ENCODE measurements at regions not wholly inside any gene's neighbourhood (a gene's known extent, or its start where the extent isn't known, plus 50 kb on each side); places are given as distances from the start of the nearest gene placed in this dataset.

DNA sequence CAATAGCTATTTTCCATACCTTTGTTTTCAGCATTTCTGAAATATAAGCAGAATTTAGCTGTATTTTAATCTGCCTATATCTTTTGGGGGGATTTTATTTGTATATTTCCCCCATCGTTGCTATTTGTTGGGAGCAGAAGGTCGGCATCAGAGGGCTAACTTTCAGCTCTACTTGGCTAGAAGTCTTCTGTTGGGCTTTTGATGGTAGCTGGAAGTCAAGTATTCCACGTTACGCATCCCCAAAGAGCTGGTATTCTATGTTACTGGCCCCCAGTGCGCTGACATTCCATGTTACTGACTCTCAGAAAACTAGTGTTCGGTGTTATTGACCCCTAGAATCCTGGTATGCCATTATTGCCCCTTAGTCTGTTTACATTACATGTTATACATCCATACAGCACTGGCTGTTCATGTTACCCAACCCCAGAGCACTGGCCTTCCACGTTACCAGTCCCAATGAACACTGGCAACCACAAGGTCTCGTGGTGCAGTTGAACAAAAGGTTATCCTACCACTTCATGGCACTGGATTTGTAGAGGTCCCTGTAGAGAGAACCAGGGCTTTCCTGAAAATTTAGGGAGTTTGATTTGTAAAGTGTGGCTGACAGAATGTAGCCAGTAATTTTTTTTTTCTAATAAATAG, 278.1 kb upstream of the CD180 start:
- DNase-seq (ENCODE audit: low read depth in 2 of 2): no peak

DNA sequence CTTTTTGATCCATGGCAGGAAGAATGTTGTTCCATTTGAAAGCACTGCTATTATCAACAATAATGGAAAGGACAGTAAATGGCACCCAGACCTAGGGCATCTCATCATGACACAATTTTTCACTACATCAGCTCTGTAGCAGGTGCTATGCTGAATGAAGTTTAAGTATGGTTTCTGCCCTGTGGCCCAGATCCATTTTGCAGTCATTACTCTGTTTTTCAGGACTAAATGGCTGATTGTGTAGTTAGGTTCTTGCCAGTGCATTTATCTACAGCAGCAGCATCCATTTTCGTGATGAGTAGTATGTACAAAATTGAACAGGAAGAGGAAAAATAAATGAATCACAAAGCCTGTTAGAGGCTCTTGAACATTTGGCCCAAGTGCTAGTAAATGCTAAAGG, 270.5 kb upstream of the CD180 start:
- DNase-seq (ENCODE audit: low read depth in 2 of 2): no peak

DNA sequence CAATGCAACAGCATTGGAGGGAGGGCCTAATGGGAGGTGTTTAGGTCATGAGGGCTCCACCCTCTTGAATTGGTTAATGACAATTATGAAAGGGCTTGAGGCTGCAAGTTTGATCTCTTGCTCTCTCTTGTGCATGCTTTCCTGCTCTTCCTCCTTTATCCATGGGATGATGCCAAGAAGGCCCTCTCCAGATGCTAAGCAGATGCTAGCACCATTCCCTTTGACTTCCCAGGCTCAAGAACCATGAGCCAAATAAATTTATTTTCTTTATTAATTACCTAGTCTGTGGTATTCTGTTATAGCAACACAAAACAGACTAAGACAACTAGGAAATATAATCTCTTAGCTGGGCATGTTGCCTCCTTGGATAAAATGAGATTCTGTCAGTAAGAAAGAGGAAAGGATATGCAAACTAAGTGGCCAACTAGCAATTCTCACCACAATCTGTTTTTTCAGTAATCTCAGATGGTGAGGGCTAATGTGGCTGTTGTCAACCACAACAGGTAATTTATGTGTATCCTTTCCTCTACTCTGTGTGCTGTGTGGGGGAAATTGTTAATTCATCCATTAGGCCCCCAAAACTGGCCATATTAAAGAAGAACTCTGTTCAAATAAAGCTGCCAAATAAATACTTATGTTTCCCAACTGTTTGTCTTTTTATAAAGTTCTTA, 269.1 kb upstream of the CD180 start:
- no peak for DNase-seq (ENCODE audit: low read depth in 2 of 2)

DNA sequence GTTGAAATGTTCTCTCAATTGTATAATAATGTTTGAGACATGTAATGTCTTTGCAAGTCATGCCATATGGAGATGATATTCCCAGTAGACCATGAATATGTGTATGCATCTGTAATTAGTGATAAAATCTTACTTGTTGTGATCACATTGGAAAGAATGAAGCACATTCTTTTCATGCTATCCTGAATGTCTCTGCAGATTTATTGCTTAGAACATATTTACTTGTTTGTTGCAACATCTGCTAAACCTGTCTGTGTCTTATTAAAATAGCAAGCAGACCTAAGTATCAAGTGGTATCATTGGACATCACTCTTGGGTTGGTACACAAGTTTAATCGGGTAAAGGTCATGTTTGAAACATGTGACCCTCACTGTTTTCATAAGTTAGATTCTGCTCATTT, 265.5 kb upstream of the CD180 start:
- no peak for DNase-seq (ENCODE audit: low read depth in 2 of 2)

DNA sequence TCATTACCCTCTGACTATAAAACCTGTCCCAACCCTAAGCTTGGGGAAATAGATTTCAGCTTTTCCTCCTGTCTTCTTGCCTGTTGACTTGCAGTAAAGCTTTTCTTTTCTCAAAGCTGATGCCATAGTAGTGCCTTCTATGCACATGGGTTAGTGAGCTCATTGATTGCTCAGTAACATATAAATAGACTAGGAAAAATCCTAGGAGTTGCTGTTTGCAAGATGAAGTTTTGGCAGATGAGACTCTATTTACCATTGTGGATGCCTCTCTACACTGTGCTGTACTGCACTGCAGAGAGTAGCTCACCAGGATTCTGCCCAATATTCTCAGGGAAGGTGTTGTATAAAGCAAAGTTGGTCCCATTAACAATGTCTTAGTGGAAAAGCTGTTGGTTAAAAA, 262.7 kb upstream of the CD180 start:
- DNase-seq (ENCODE audit: low read depth in 2 of 2): no peak

DNA sequence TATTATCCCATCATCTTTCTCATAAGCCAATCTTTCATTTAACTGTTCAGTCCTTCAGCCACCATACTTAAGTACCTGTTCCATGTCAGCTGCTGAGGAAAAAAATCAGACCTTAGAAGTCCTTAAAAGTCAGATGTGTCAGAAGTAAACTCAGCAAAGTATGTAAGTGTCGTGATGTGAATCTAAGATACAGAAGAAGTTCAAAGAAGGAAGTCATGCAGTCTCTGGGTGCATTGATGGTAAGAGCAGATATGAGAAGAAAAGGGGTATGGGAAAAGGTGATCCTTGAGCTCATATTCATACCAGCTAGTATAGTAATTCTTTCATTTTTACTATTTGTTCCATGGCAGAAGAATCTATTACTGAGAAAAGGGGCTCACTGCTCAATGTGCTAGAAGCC, 259.4 kb upstream of the CD180 start:
- no peak for DNase-seq (ENCODE audit: low read depth in 2 of 2)

DNA sequence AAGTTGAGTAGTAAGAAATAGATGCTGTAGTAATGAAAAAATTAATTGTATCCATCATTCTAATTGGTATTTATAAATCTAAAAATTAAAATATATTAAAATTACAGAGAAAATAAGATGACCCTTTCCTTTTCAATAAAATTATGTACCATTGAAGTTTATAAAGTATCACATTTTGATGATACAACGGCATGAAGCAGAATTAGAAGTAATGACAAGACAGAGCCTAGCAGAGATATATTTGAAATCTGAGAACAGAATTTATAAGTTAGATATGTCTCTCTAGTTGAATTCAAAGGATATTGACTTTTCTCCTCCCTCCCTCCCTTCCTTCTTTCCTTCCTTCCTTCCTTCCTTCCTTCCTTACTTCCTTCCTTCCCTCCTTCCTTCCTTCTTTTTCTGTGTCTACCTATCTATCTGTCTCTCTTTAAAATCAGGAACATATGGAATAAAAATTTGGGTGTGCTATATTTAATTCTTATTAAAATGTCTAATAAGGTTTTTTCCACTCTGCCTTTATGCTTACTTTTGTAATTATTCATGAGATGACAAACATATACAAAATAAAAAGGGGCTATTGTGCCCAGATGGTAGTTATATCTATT, 258.5 kb upstream of the CD180 start:
- no peak for DNase-seq (ENCODE audit: low read depth in 2 of 2)

DNA sequence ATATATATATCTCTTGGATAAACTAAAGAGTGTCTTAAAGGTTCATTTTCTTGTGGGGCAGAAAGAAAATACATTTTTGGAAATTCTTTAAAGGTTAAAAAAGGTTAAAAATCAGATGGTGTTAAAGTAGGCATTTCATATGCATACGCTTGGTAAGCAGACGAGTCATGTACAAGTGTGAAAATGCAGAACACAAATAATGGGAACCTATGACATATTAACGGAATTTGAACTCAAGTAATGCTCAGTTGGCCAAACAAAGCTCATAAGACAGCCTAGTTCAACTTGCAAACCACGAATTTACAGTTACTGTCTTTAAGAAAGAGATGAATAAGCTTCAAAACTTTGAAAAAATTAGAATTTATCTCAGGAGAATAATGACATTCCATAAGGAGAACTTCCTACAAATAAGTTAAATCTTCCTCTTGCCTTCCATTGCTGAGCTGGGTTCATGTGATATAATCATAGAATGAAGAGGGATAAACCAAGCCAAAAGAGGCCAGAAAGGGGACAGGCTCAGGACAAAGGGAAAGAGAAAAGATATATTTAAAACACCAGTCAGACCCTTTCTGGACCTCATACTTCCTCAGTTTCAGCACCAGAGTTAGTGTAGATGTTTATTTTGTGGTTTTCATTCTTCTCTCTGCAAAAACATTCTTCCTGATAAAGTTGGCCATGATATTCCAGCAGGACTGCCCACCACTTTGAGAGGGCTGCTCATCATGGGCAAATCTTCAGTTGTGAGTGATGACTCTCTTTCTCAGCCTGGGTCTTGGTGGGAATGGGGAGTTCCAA, 256.7 kb upstream of the CD180 start:
- DNase-seq (ENCODE audit: low read depth in 2 of 2): no peak

DNA sequence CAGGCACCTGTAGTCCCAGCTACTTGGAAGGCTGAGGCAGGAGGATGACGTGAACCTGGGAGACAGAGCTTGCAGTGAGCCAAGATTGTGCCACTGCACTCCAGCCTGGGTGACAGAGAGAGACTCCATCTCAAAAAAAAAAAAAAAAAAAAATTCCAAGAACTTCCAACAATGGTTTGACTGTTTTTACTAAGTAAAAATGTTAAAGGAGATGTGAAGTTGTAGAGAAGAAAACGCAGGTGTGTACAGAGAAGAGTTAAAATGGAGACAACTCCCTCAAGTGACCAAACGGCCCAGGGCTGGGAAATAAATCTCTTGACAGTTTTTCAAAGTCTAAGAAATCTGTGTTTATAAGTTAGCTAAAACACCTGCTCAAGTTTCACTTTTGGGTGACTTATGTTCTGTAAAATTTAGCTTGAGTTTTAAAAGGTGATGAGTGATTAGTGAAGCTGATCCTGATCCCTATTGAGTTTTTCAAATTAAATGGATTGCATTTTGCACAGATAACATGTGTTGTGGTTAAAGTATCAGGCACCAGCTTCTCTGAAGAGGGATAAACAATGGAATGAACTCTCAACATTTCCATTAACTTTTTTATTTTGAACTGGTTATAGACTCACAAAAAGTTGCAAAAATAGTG, 255.2 kb upstream of the CD180 start:
- no peak for DNase-seq (ENCODE audit: low read depth in 2 of 2)

DNA sequence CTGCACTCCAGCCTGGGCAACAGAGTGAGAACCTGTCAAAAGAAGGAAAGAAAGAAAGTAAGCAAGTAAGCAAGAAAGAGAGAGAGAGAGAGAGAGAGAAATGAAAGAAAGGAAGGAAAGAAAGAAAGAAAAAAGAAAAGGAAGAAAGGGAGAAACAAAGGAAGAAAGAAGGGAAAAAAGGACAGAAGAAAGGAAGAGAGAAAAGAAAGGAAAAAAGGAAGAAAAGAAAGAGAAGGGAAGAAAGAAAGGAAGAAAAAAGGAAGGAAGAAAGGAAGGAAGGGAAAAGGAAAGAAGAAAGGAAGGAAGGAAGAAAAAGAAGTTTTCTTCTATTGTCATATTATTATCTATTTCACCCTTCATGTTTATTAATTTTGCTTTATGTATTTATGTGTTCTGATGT, 251.1 kb upstream of the CD180 start:
- no peak for DNase-seq (ENCODE audit: low read depth in 2 of 2)

DNA sequence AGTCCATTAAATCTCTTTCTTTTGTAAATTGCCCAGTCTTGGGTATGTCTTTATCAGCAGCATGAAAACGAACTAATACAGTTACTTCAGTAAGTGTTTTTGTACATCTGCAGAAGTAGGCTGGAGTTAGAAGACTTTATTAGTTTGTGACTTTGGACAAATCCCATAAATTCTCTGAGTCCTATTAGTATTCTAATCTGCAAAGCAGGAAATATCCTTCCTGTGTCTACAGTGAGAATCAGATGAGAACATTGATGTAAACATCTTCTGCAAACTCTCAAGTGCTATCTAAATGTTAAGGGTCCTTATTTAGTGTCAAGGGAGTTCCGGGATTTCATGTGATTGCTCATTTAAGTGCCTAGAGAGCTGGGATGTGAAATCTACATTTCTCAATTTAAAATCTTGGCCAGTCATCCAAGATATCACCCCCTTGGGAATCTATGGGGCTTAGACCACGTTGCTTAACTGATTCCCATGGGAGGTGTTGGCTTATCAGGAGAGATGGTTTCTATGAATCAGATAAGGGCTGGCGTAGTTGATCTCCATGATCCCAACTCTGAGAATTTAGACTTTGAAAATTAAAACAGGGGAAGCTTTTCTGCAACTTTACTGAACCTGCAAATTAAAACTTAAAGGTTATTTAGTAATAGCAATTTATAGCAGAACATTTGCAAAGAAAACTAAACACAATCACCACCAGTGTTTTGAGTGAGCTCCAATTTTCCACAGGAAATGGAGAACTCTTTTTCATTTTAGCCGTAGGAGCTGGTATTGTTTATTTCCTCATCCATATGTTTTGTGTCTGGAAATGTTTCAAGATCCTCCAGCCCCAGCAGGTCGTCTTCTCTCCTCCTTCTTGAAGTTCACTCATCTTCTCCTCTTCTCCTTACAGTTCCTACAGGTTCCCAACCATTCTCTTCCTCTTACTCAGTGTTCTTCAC, 241.6 kb upstream of the CD180 start:
- no peak for DNase-seq (ENCODE audit: low read depth in 2 of 2)

DNA sequence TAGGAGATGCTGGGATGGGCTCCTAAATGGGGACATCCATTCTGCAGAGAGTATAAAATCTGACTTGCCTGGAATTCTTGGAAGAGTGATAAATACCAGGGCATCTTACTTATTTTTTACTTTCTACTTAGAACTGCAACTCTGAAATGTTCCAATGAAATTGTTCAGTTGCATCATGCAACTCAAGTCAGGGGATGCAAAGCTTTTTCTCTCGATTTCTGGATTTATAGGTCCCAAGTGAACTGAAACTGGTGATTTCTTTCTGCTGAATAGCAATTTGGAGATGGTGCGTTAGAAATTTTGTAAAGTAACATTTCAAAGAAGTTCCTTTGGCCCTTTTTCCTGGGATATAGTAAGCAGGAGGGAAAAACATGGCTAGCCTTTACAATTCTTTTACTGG, 238.4 kb upstream of the CD180 start:
- no peak for DNase-seq (ENCODE audit: low read depth in 2 of 2)

DNA sequence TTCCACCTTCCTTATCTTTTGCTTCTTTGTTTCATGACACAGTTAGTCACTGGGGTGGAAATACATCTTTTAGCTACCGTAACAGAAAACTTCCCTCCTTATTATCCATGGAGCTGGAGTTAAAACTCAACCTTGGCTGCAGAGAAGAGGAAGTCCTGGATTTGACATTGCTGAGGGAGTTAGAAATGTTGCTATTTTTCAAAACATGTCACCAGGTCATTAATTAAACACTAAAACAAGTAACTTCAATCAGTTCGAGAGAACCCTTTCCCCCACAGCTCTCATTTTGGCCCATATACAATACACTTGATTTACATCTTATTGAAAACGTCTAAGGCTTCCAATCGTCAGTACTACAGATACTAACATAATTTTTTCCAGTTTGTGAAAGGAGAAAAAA, 237.9 kb upstream of the CD180 start:
- no peak for DNase-seq (ENCODE audit: low read depth in 2 of 2)

DNA sequence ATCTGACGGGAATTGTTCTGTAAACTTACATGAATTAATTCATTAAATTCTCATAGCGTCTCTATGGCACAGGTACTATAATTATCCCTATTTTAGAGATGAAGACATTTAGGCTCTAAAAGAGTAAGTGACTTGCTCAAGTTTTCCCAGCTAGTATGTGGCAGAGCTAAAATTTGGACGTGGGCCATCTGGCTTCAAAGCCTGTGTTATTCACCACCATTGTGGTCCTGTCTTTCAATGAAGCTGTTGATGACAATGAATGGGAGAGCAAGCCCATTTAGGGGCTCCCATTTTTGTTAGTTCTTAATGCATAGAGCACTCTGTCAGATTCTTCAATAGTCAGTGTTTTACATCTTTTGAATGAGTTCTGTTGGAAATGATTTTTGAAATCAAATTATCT, 236.0 kb upstream of the CD180 start:
- DNase-seq (ENCODE audit: low read depth in 2 of 2): no peak

DNA sequence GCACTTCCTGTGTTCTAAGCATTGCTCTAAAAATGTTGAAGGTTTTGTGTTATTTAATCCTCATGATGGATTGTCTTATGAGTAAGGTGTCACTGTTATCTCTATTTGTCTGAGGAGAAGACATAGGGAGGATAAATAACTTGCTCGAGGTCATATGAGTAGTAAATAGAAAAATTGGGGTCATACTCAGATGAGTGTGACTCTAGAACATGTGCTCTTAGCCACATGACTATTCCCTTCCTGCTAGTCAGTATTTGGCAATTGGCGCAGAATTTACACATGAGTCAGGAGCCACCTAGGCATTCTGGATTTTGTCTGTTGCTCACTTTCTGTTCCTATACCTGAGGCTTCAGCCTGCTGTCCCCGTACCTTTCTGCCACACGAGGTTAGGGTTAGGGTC, 234.6 kb upstream of the CD180 start:
- DNase-seq (ENCODE audit: low read depth in 2 of 2): no peak

DNA sequence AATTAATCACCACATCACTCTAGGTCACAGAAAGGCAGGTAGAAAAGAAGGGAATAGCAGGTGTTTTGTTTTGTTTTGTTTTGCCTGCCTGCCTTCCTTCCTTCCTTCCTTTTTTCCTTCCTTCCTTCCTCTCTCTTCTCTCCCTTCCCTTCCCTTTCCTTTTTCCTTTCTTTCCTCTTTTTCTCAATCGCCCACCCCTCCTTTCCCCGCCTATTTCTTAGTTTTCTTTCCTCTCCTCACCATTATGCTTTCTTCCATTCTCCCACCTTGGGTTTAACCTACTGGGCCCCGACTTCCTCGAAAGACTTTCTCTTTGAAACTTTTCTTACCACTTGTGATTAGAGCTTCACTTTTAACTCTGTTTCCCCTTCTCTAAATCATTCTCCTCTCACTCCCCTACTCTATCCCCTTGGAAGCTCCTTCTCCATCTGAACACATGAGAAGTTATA, 231.3 kb upstream of the CD180 start:
- no peak for DNase-seq (ENCODE audit: low read depth in 2 of 2)

DNA sequence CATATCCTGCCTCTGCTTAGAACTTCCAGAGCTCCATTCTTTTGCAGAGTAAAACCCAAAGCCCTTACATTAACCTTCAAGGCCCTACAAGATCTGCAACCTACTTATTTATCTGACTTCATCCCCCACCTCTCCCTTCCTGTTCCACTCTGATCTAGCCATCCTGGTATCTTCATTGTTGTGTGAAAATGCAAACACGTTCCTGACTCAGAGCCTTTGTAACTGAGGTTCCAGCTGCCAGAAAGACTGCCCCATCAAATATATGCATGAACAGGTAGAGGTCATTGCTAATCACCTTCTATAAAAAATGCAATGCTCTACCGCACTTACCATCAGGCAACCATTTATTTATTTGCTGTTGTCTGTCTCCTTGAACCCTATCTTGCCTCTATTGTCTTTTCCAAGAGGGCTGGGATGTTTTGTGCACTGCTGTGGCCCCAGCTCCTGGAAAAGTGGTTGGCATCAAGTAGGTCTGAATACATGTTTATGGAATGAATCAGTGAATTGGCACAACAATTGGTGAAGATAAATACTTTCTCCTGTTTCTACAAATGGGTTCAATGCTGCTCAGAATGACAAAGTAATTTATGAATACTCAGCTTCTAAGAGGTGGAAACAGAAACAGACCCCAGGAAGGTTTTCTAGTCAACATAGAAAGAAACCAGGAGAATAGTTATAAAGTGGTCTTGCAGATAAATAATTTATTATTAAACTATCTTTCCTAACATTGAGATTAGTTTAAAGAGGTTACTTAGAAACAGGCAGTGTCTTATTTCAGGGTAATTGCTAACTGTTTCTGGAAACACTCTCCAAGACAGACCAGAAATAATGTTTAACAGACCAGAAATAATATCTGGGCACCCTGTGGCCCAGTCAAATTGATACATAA, 230.6 kb upstream of the CD180 start:
- no peak for DNase-seq (ENCODE audit: low read depth in 2 of 2)

DNA sequence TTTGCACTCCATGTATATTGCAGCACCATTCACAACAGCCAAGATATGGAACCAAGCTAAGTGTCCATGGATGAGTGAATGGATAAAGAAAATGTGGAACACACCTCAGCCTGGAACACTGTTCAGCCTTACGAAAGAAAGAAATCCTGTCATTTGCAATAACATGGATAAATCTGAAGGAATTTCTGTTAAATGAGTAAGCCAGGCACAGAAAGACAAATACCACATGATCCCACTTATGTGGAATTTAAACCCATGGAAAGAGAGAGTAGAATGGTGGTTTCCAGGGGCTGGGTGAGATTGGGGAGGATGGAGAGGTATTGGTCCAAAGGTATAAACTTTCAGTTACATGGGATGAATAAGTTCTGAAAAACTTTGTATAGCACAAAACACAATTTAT, 228.9 kb upstream of the CD180 start:
- DNase-seq (ENCODE audit: low read depth in 2 of 2): no peak

DNA sequence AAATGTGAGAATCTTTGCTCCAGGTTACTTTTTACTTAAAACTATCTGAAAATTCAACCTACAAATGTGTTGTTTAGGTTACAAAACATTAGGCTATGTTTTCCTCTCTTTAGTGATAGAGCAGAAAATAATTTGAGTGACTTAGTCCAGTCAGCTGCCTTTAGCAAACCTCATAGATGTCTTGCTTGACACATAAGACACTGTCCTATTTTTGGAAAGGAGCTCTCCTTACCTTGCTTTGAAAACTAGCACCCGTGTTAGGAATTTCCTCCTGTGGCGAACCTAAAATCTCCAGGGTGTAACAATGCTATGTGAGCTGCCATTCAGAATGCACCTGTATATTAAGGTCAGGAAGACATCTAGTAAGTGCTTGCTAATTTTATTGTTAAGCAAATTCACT, 221.2 kb upstream of the CD180 start:
- DNase-seq (ENCODE audit: low read depth in 2 of 2): no peak

DNA sequence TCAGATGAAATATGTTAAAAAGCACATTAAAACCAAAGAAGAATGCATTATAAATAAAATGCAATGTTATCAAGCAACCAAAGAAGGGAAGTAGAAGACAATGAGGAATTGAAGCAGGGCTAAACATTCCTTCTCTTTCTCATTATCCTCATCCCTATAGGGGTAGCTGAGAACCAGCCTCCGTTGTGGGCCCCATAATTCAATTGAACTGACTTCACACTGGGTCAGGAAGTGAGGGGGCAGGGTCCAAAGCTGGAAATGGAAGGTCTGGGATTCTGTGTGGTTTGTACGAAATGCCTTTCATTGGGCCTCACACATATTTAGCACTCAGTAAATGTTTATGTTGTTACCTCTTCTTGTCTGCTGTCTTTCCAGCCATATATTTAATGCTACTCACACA, 220.4 kb upstream of the CD180 start:
- DNase-seq (ENCODE audit: low read depth in 2 of 2): no peak

Measured in activated CD4-positive, alpha-beta T cell treated with anti-CD3 and anti-CD28 coated beads for 24 hours (primary cell).